H1 (cell line): ENCODE measurements at regions not wholly inside any gene's neighbourhood (a gene's known extent, or its start where the extent isn't known, plus 50 kb on each side); places are given as distances from the start of the nearest gene placed in this dataset.

Source experiments
- BACH1 ChIP-seq: IDR thresholded peaks from 2 replicates; pipeline ENCODE4 v1.6.1; 2012; ENCODE audit warnings: low read length, improper control_type of control experiment
- NANOG ChIP-seq: IDR thresholded peaks from 2 replicates; pipeline ENCODE4 v1.6.1; 2011; ENCODE audit warnings: low read length, low read depth, mild to moderate bottlenecking, inconsistent platforms; ENCODE audit not compliant: insufficient read depth, poor library complexity, severe bottlenecking
- TBP ChIP-seq: IDR thresholded peaks from 2 replicates; pipeline ENCODE4 v1.6.1; 2011; ENCODE audit warnings: low read depth, low read length, improper control_type of control experiment

GRCh38 chr11:116605543-116606459 is 167.0 kb downstream of the BUD13 start (continued):
- TF ChIP-seq NANOG: no peak
- no peak for TF ChIP-seq TBP
- TF ChIP-seq BACH1: no peak
- TF ChIP-seq, all 59 proteins: peak for 9
